Esophagus muscularis mucosa (tissue), 3 donors: ENCODE measurements at regions not wholly inside any gene's neighbourhood (a gene's known extent, or its start where the extent isn't known, plus 50 kb on each side); places are given as distances from the start of the nearest gene placed in this dataset.

Experiments
- POLR2A ChIP-seq: fragments of 450-650 bp; IDR thresholded peaks from one replicate; pipeline ENCODE4 v1.6.1; 2017; ENCODE audit warnings: antibody characterized with exemption, moderate library complexity, mild to moderate bottlenecking, low read depth
- POLR2AphosphoS5 ChIP-seq, 2 donors: sonication (generic); formaldehyde crosslinking; IDR thresholded peaks; one replicate each; pipeline ENCODE4 v1.6.1; 2017; ENCODE audit warnings: antibody characterized with exemption in 2 of 2
- TF ChIP-seq, protein P1 (sequence below), 3 experiments: fragments of 200-600 bp in 2 of 3; fragments of 450-650 bp in 1 of 3; sonication (generic) in 2 of 3; IDR thresholded peaks; one replicate each; pipeline ENCODE4 v1.5.1; 2017 to 2019; ENCODE audit warnings: antibody characterized with exemption in 3 of 3, mild to moderate bottlenecking in 2 of 3, moderate library complexity in 1 of 3

- no peak for TF ChIP-seq POLR2AphosphoS5 (IDR thresholded peaks at IDR 0.05)
- no peak for TF ChIP-seq POLR2A
- TF ChIP-seq, protein P1, sequence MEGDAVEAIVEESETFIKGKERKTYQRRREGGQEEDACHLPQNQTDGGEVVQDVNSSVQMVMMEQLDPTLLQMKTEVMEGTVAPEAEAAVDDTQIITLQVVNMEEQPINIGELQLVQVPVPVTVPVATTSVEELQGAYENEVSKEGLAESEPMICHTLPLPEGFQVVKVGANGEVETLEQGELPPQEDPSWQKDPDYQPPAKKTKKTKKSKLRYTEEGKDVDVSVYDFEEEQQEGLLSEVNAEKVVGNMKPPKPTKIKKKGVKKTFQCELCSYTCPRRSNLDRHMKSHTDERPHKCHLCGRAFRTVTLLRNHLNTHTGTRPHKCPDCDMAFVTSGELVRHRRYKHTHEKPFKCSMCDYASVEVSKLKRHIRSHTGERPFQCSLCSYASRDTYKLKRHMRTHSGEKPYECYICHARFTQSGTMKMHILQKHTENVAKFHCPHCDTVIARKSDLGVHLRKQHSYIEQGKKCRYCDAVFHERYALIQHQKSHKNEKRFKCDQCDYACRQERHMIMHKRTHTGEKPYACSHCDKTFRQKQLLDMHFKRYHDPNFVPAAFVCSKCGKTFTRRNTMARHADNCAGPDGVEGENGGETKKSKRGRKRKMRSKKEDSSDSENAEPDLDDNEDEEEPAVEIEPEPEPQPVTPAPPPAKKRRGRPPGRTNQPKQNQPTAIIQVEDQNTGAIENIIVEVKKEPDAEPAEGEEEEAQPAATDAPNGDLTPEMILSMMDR (IDR thresholded peaks at IDR 0.05), result no peak
Observed at GRCh38 chr1:198079432-198079951, 77.3 kb upstream of the NEK7 start.
